BLaER1 (cell line): ENCODE measurements at regions not wholly inside any gene's neighbourhood (a gene's known extent, or its start where the extent isn't known, plus 50 kb on each side); places are given as distances from the start of the nearest gene placed in this dataset.

Experiments
- H3K27ac ChIP-seq: shearing (Covaris generic); formaldehyde crosslinking; 2 replicates; pipeline ENCODE4 v1.8.1; 2022
- H3K27me3 ChIP-seq: shearing (Covaris generic); formaldehyde crosslinking; 2 replicates; pipeline ENCODE4 v1.8.1; 2022
- H3K36me3 ChIP-seq: shearing (Covaris generic); formaldehyde crosslinking; 2 replicates; pipeline ENCODE4 v1.8.1; 2022
- H3K4me1 ChIP-seq: shearing (Covaris generic); formaldehyde crosslinking; 2 replicates; pipeline ENCODE4 v1.8.1; 2022
- H3K4me2 ChIP-seq: shearing (Covaris generic); formaldehyde crosslinking; 2 replicates; pipeline ENCODE4 v1.8.1; 2022
- H3K4me3 ChIP-seq: shearing (Covaris generic); formaldehyde crosslinking; 2 replicates; pipeline ENCODE4 v1.8.1; 2022
- H3K9ac ChIP-seq: shearing (Covaris generic); formaldehyde crosslinking; 2 replicates; pipeline ENCODE4 v1.8.1; 2022
- H3K9me3 ChIP-seq: shearing (Covaris generic); formaldehyde crosslinking; 2 replicates; pipeline ENCODE4 v1.8.1; 2022
- H4K20me1 ChIP-seq: shearing (Covaris generic); formaldehyde crosslinking; 2 replicates; pipeline ENCODE4 v1.8.1; 2022
- Cebpa-rat ChIP-seq: shearing (Covaris generic); IDR thresholded peaks from 2 replicates; pipeline ENCODE4 v1.8.1; 2022

DNA sequence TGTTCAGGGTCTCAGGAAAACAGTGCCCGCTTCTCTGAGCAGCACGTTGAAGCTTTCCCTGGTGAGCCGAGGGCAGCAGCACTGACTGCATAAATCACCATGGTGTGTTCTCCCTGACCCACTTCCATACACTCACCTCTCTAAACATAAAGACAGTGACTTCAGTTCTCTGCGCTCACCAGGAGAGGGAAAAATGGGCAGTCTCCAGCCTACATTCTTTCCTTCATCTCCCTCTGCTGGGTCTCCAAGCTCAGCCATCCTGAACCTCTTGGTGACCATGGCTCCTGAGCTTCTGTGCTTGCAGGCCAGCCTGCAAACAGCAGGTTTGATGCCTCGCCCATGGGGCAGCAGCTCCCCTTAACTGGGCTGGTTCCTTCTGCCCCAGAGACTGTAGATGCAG is 236.6 kb upstream of the ZNF32 start:
- Histone ChIP-seq H3K4me3 (no peak overlapping the region), H4K20me1 (no peaks in the 10 kb centered on the region), H3K4me2 (no peak overlapping the region), H3K36me3 (no peaks in the 10 kb centered on the region), H3K9me3 (no peaks in the 10 kb centered on the region), H3K9ac (no peak overlapping the region), H3K4me1 (peaks cover 5% of the 10 kb centered on the region; the same call in 1 of the 2 replicates), H3K27me3 (no peaks in the 10 kb centered on the region; the same call in 1 of the 2 replicates), H3K27ac (no peak overlapping the region)
- no peak for TF ChIP-seq Cebpa-rat

DNA sequence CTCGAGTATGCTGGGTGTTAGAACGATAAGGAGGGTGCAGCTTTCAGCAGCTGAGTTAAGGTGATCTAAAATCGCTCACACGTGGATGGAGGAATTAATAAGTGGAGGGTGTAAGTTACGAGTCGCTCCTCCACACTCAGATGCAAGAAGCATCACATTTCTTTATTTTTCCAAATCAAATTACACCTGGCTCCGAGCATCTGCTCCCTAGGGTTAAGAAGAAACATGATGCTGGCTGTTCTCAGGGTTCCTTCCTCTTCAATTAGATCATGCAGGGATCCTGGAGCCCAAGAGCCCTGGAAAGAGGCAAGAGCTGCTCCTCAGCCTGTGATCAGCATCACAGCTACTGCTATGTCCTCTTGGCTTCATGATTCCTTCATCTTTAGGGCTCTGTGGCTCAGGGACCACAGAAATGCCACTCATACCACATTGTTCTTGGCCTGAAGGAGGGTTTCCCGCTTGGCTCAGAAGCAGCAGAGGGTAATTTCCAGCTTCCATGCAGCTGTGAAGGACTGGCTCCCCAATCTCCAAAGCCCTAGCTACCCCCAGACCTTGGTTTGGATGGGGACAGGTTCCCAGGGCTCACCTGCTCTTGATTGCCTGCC is 235.9 kb upstream of the ZNF32 start:
- TF ChIP-seq Cebpa-rat, result no peak
- Histone ChIP-seq H3K4me2 (no peak overlapping the region), H3K9ac (no peak overlapping the region), H3K36me3 (no peaks in the 10 kb centered on the region), H3K9me3 (no peaks in the 10 kb centered on the region), H3K4me1 (peaks cover 5% of the 10 kb centered on the region; the same call in 1 of the 2 replicates), H3K4me3 (no peak overlapping the region), H4K20me1 (no peaks in the 10 kb centered on the region), H3K27me3 (no peaks in the 10 kb centered on the region; the same call in 1 of the 2 replicates), H3K27ac (no peak overlapping the region)

DNA sequence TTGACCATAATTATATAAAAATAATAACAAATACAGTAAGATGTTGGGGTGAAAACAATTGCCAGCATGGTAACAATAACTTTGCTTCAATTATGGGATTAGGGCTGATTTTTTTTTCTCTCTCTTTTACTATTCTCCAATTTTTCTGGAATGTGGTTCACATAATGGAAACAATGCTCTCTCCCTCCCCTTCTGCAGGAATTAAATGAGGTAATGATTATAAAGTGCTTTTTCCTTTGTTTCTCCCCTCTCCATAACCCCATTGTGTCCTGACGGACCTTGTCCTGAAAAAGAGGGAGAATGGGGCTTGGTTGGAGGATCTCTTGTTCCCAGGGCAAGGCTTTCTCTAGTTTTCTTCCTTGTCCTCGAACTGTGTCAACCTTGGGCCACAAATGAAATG is 234.0 kb upstream of the ZNF32 start:
- no peak for TF ChIP-seq Cebpa-rat
- H3K27me3 ChIP-seq, result no peaks in the 10 kb centered on the region; the same call in 1 of the 2 replicates

DNA sequence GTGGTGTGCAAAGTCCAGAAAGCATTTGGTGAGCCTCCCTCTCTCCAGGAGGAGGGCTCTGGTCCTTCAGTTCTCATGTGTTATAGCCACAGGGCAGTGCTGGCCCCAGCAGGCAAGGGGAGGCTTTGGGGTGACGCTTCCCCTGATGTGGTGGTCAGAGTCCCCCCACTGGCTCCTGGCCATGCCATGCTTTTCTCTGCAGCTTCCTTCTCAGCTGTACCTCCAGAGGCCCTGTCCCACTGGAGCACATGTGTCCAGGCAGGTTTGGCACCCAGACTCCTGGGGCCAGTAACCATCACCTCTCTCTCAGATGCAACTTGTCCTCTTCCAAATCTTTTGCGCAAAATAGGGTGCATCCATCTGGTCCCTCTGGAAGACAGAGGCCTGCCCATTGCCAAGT is 233.0 kb upstream of the ZNF32 start:
- H3K9me3 ChIP-seq, result no peaks in the 10 kb centered on the region
- H4K20me1 ChIP-seq, result no peaks in the 10 kb centered on the region
- H3K4me2 ChIP-seq, result no peak overlapping the region
- H3K36me3 ChIP-seq, result no peaks in the 10 kb centered on the region
- no peaks in the 10 kb centered on the region for H3K4me1 ChIP-seq
- no peak for TF ChIP-seq Cebpa-rat
- H3K27me3 ChIP-seq, result no peaks in the 10 kb centered on the region; the same call in 1 of the 2 replicates
- no peak overlapping the region for H3K4me3 ChIP-seq
- H3K9ac ChIP-seq, result no peak overlapping the region
- no peak overlapping the region for H3K27ac ChIP-seq

More for the DNA sequence above, 234.0 kb upstream of the ZNF32 start:
- no peaks in the 10 kb centered on the region for H4K20me1 ChIP-seq
- no peaks in the 10 kb centered on the region for H3K36me3 ChIP-seq
- no peak overlapping the region for H3K9ac ChIP-seq
- peaks cover 3% of the 10 kb centered on the region; the same call in 1 of the 2 replicates for H3K4me1 ChIP-seq
- no peaks in the 10 kb centered on the region for H3K9me3 ChIP-seq
- H3K4me3 ChIP-seq, result no peak overlapping the region
- no peak overlapping the region for H3K4me2 ChIP-seq
- H3K27ac ChIP-seq, result no peak overlapping the region

DNA sequence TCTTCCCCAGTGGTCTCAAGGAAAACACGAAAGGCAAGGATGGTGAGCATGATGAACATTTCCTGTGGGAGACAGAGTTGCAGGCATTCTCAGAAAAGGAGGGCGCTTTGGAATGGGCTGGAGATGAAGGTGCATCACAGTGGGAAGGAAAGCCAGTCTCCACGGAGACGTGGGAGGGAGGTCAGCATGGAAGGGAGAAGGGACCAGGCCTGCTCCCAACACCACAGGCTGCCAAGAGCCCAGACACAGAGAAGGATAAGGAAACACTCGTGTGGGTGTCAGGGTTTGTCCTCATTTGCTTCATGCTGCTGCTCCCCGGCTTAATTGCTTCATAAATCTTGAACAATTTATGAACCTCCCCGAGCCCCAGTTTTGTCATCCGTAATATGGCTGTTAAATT is 231.5 kb upstream of the ZNF32 start:
- Histone ChIP-seq H3K4me2 (no peak overlapping the region), H3K27me3 (no peaks in the 10 kb centered on the region; the same call in 1 of the 2 replicates), H3K9me3 (no peaks in the 10 kb centered on the region), H3K4me3 (no peak overlapping the region), H3K36me3 (no peaks in the 10 kb centered on the region), H3K27ac (no peak overlapping the region), H3K4me1 (no peaks in the 10 kb centered on the region), H3K9ac (no peak overlapping the region), H4K20me1 (no peaks in the 10 kb centered on the region)
- no peak for TF ChIP-seq Cebpa-rat

DNA sequence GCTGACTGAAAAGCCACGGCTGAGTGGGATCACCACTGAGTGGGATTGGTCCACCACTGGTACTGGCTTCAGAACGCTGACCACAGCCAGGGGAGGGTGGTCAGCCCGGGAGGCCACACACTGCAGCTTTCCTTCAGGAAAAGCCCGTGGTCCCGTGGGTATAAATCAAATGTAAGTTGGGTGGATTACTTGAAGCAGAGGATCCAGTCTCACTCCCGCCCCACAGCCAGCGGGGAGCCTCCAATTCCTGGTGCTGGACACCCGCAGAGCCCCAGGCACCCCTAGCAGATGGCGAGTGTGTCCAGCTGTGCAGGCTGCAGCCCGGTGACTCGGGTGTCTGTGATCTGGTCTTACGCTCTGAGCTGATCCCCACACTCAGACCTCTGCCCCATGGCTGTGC is 231.1 kb upstream of the ZNF32 start:
- Histone ChIP-seq H3K4me2 (no peak overlapping the region), H3K9me3 (no peaks in the 10 kb centered on the region), H3K4me1 (no peaks in the 10 kb centered on the region), H3K9ac (no peak overlapping the region), H4K20me1 (no peaks in the 10 kb centered on the region), H3K36me3 (no peaks in the 10 kb centered on the region), H3K27ac (no peak overlapping the region), H3K27me3 (no peaks in the 10 kb centered on the region; the same call in 1 of the 2 replicates), H3K4me3 (no peak overlapping the region)
- TF ChIP-seq Cebpa-rat, result no peak

DNA sequence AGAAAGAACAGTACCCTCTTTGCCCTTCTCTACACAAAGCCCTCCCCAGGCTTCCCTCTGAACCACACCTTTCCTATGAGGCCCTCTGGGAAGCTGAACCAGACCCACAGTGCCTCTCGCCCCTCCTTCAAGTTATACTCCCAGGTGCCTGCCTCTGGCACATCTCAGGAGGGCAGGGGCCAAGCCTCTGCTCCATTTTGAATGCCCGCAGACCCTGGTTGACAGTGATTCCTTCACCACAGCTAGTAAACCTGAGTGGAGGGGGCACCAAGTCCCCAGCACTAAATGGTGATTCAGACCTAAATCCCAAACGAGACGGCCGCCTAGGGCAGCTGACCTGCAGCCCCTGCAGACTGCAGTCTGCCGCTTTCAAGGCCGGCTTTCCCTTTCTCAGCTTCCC is 230.5 kb upstream of the ZNF32 start:
- no peak overlapping the region for H3K4me3 ChIP-seq
- TF ChIP-seq Cebpa-rat, result no peak
- H3K27ac ChIP-seq, result no peak overlapping the region
- no peaks in the 10 kb centered on the region for H4K20me1 ChIP-seq
- H3K27me3 ChIP-seq, result no peaks in the 10 kb centered on the region
- H3K9ac ChIP-seq, result no peak overlapping the region
- H3K36me3 ChIP-seq, result no peaks in the 10 kb centered on the region
- H3K9me3 ChIP-seq, result no peaks in the 10 kb centered on the region
- H3K4me1 ChIP-seq, result no peaks in the 10 kb centered on the region
- H3K4me2 ChIP-seq, result no peak overlapping the region

DNA sequence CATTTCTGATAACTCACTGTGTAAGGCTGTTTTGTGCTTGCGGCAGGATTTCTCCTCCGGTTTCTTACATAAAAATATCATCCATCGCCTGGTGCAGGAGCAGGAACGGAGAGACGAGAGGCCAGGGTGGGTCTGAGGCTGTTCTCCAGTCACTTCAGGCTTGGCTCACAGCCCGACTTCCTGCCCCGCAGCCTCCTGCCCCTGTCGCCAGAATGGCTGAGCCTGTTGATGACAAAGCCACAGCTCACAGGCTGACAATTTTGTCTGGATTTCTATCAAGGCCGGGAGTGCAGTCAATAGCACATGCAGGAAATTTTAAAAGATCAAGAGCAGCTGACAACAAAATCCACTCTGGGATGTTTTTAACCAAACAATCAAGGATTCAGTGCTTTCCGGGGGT is 229.7 kb upstream of the ZNF32 start:
- Histone ChIP-seq H3K9me3 (no peaks in the 10 kb centered on the region), H3K27ac (no peak overlapping the region), H3K4me3 (no peak overlapping the region), H3K9ac (no peak overlapping the region), H3K4me1 (no peaks in the 10 kb centered on the region), H4K20me1 (no peaks in the 10 kb centered on the region), H3K27me3 (no peaks in the 10 kb centered on the region), H3K36me3 (no peaks in the 10 kb centered on the region), H3K4me2 (no peak overlapping the region)
- TF ChIP-seq Cebpa-rat, result no peak

DNA sequence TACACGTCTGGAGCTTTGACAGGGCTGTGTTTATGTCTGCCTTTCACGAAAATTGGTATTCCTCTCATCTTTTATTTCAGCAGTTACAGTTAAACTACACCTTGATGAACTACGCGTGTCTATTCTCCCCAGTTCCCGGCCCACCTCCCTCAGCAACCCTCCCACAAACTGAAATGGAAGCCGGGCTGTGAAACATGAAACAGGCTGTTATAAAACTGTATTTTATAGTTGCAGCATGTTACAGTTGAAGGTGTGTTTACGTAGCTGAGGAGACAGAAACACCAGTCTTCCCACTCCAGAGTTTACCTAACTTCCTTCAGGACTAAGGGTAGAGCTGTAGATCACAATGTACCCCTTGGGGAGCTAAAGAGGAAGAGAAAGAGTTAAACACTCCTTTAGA is 228.3 kb upstream of the ZNF32 start:
- H3K9ac ChIP-seq, result no peak overlapping the region
- no peaks in the 10 kb centered on the region for H3K36me3 ChIP-seq
- no peak overlapping the region for H3K27ac ChIP-seq
- H3K4me2 ChIP-seq, result no peak overlapping the region
- no peaks in the 10 kb centered on the region for H4K20me1 ChIP-seq
- H3K27me3 ChIP-seq, result no peaks in the 10 kb centered on the region
- H3K4me3 ChIP-seq, result no peak overlapping the region
- TF ChIP-seq Cebpa-rat, result no peak
- peaks cover 7% of the 10 kb centered on the region for H3K4me1 ChIP-seq
- no peaks in the 10 kb centered on the region for H3K9me3 ChIP-seq

DNA sequence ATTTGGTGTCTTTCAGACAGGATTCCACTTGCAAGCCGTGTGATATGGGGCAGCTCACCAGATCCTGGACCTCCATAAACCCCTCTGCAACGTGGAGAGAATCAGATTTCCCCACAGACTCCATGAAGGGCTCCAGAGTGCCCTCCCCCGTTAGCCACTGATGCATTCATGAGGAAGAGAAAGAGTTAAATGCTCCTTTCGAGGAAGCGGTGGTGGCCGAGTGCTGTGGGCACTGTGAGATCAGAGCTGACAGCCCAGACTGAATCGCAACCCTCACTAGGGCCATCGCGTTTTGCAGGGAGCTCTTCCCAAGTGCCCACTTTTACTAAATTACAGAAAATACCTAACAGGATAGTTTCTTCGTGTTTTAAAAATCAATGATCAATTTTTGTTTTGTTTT is 226.3 kb upstream of the ZNF32 start:
- H3K4me3 ChIP-seq, result no peak overlapping the region
- no peak overlapping the region for H3K27ac ChIP-seq
- no peaks in the 10 kb centered on the region for H3K27me3 ChIP-seq
- no peaks in the 10 kb centered on the region for H3K36me3 ChIP-seq
- H3K9me3 ChIP-seq, result no peaks in the 10 kb centered on the region
- no peak overlapping the region for H3K9ac ChIP-seq
- TF ChIP-seq Cebpa-rat, result no peak
- H4K20me1 ChIP-seq, result no peaks in the 10 kb centered on the region
- no peak overlapping the region for H3K4me2 ChIP-seq
- peaks cover 15% of the 10 kb centered on the region for H3K4me1 ChIP-seq

DNA sequence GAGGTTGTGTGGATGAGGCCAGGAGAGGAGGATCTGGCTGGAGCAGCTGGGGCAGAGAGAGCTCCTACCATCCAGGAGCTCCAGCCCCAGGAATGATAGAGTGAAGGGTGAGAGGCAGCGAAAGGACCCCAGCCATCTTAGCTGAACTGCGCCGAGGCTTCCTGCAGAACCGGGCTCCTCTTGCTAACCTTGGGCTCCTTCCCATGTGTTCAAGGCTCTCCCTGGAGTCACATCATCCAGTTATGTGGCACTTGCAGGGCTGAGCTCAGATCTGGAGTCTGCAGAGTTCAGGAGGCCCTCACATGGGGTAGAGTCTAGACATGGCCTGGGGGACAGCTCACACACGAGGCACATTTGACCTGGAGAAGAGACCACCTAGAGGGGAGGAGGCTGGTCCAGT is 225.0 kb upstream of the ZNF32 start:
- H4K20me1 ChIP-seq, result no peaks in the 10 kb centered on the region
- no peaks in the 10 kb centered on the region for H3K27me3 ChIP-seq
- H3K4me2 ChIP-seq, result no peak overlapping the region
- no peaks in the 10 kb centered on the region for H3K9me3 ChIP-seq
- H3K9ac ChIP-seq, result no peak overlapping the region
- no peak for TF ChIP-seq Cebpa-rat
- peaks cover 15% of the 10 kb centered on the region for H3K4me1 ChIP-seq
- H3K36me3 ChIP-seq, result no peaks in the 10 kb centered on the region
- H3K4me3 ChIP-seq, result no peak overlapping the region
- no peak overlapping the region for H3K27ac ChIP-seq
